ENCODE measurements at regions not wholly inside any gene's neighbourhood (a gene's known extent, or its start where the extent isn't known, plus 50 kb on each side); places are given as distances from the start of the nearest gene placed in this dataset.

GRCh38 chr5:2110137-2110933 is 227.6 kb upstream of the IRX4 start:
- no peak for TF ChIP-seq POLR2A (IDR thresholded peaks at IDR 0.05)
- TF ChIP-seq CTCF (IDR thresholded peaks at IDR 0.05) = no peak
- no peak overlapping the region for H3K4me3 ChIP-seq (ENCODE audit: low read depth, poor library complexity, severe bottlenecking)
- intact Hi-C loops (cut with DNase I; ENCODE audit: low total_unique reads) = no loop called here
- WGBS, 2 donors = 89 to 91% methylated on average over 19 of the region's 19 CpGs
- peak in 1 of 2 donors; percentile 49 for DNase-seq (ENCODE audit: low spot score in 2 of 2)

- WGBS, 2 donors = 84 to 85% methylated on average over 5 of the region's 5 CpGs
- intact Hi-C loops (cut with DNase I; ENCODE audit: low total_unique reads) = no loop called here
- H3K4me3 ChIP-seq (ENCODE audit: low read depth, poor library complexity, severe bottlenecking) = no peak overlapping the region
- DNase-seq (ENCODE audit: low spot score in 2 of 2) = no peak
- TF ChIP-seq POLR2A (IDR thresholded peaks at IDR 0.05) (no peak), CTCF (IDR thresholded peaks at IDR 0.05) (no peak)
Measured at GRCh38 chr5:2109566-2109965, 226.8 kb upstream of the IRX4 start.

- 88 to 93% methylated on average over 2 of the region's 2 CpGs for WGBS, 2 donors
- DNase-seq (ENCODE audit: low spot score in 2 of 2) = no peak
- TF ChIP-seq CTCF (IDR thresholded peaks at IDR 0.05) = no peak
- no peak for TF ChIP-seq POLR2A (IDR thresholded peaks at IDR 0.05)
- intact Hi-C loops (cut with DNase I; ENCODE audit: low total_unique reads) = no loop called here
- H3K4me3 ChIP-seq (ENCODE audit: low read depth, poor library complexity, severe bottlenecking) = no peak overlapping the region
Measured at GRCh38 chr5:2106721-2107120, 224.0 kb upstream of the IRX4 start.

DNA sequence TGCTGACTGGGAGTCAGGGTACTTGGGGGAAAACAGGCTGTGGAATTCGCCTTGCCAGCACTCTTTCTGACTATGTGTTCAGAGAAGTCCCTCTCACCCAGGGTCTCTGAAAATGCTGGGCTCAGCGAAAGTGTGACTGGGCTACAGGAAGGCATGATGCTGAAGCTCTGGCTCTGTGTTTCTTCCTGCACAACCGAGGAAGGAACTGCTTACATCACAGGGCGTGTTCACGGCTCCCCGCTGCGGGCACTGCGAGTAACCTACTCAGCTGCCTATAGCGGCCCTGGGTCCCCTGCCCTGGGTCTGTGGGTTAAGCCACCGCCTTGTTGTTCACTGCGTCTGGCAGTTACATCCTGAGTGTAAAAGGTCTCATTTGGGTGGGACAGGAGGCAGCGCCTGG is 222.4 kb upstream of the IRX4 start:
- WGBS, 2 donors = 78 to 83% methylated on average over 12 of the region's 12 CpGs
- DNase-seq (ENCODE audit: low spot score in 2 of 2) = peak in 1 of 2 donors; percentile 79
- no peak overlapping the region for H3K4me3 ChIP-seq (ENCODE audit: low read depth, poor library complexity, severe bottlenecking)
- TF ChIP-seq CTCF (IDR thresholded peaks at IDR 0.05) (no peak), POLR2A (IDR thresholded peaks at IDR 0.05) (no peak)
- intact Hi-C loops (cut with DNase I; ENCODE audit: low total_unique reads) = no loop called here

GRCh38 chr5:2103940-2104339 is 221.2 kb upstream of the IRX4 start:
- intact Hi-C loops (cut with DNase I; ENCODE audit: low total_unique reads) = no loop called here
- no peak for DNase-seq (ENCODE audit: low spot score in 2 of 2)
- no peak overlapping the region for H3K4me3 ChIP-seq (ENCODE audit: low read depth, poor library complexity, severe bottlenecking)
- WGBS, 2 donors = 65 to 76% methylated on average over 4 to 6 of the region's 6 CpGs
- TF ChIP-seq POLR2A (IDR thresholded peaks at IDR 0.05) = no peak
- TF ChIP-seq CTCF (IDR thresholded peaks at IDR 0.05) = no peak

Measured in lower leg skin (tissue), 4 donors.